Pancreas (tissue), 10 donors: ENCODE measurements at regions not wholly inside any gene's neighbourhood (a gene's known extent, or its start where the extent isn't known, plus 50 kb on each side); places are given as distances from the start of the nearest gene placed in this dataset.

Experiments used
- ATAC-seq, 4 donors: fragments of 200-7000 bp; cut with Tn5 transposase; one replicate each; pipeline versions ENCODE4 v1.8.0 to v1.9.1; 2020; ENCODE audit warnings: mild to moderate bottlenecking in 4 of 4, moderate library complexity in 4 of 4
- DNase-seq, 6 donors: peaks; one replicate each; pipeline ENCODE4 v3.0.0-alpha.2; 2020
- FAIRE-seq: peaks from 2 replicates; lab custom pipeline; 2012; peaks lifted over from hg19 to GRCh38; lab: Jason Lieb, UNC
- H3K27ac ChIP-seq, 4 donors: fragments of 200-600 bp; sonication (generic); 1 replicate in 3 of 4; 2 replicates in 1 of 4; pipeline versions ENCODE4 v1.5.0 to v1.8.0; 2020
- H3K27me3 ChIP-seq, 4 donors: fragments of 200-600 bp; one replicate each; pipeline ENCODE4 v1.8.0; 2021
- H3K36me3 ChIP-seq, 3 donors: fragments of 200-600 bp; sonication (generic) in 1 of 3; one replicate each; pipeline versions ENCODE4 v1.5.0 to v1.8.0; 2020 to 2021
- H3K4me1 ChIP-seq, 3 donors: fragments of 200-600 bp; one replicate each; pipeline ENCODE4 v1.8.0; 2021
- H3K4me3 ChIP-seq, 4 donors: fragments of 200-600 bp; sonication (generic) in 2 of 4; one replicate each; pipeline versions ENCODE4 v1.5.0 to v1.8.0; 2020 to 2021
- H3K9me3 ChIP-seq, 4 donors: fragments of 200-600 bp; one replicate each; pipeline ENCODE4 v1.8.0; 2021
- WGBS, 2 donors: extraction: QIAGEN DNeasy Blood & Tissue Kit; methylation state at CpG; one replicate each; pipeline ENCODE4 v1.1.7; 2013; 5-methylcytosine and 5-hydroxymethylcytosine counted together
- intact Hi-C, 3 donors: fragments of 100-400 bp; cut with DNase I; formaldehyde crosslinking; loops; one replicate each; pipeline versions ENCODE4 v1.11.1 to v1.14.2; 2022
- TF ChIP-seq, protein P1 (sequence below), 4 donors: fragments of 200-600 bp; sonication (generic) in 3 of 4; IDR thresholded peaks; one replicate each; pipeline versions ENCODE4 v1.5.0 to v1.8.0; 2021; ENCODE audit warnings: antibody characterized with exemption in 4 of 4
- donor health status: healthy with polysubstance abuse.
- donor health status: DM: no; HTN: no; CAD: no; lungs with moderate emphysema.
- donor health status: DM: no; HTN: no; CAD: no.
- donor health status: control.
- donor health status: control.
- donor health status: Bipolar disorder and iron deficiency.
- donor health status: DM: yes; HTN: yes; CAD: no.
- donor health status: DM: no; HTN: no; CAD: no.
- donor health status: DM: no; HTN: no; CAD: no.
- donor health status: DM: yes; HTN: yes; CAD: no.

DNA sequence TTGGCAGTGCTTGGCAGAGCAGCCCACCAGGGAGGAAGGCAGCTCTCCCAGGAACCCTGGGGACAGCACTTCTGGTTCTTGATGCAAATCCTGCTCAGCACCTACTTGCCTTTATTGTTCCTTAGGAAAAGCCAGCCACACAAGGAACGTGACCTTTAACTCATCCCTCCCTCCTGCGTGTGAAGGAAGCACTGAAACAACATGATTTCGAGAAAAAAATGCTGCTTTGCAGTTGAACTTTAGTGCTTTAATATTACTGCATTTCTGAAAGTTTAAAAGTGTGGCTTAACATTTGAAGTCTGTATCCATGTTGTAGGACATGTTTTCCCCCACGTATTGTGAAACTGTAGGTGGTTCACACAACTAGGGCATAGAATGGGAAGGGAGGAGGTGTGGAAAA, 50.4 kb upstream of the CTNNB1 start:
- no peak for DNase-seq
- H3K9me3 ChIP-seq: no peaks in the 10 kb centered on the region
- no peaks in the 10 kb centered on the region for H3K27me3 ChIP-seq
- TF ChIP-seq, protein P1, sequence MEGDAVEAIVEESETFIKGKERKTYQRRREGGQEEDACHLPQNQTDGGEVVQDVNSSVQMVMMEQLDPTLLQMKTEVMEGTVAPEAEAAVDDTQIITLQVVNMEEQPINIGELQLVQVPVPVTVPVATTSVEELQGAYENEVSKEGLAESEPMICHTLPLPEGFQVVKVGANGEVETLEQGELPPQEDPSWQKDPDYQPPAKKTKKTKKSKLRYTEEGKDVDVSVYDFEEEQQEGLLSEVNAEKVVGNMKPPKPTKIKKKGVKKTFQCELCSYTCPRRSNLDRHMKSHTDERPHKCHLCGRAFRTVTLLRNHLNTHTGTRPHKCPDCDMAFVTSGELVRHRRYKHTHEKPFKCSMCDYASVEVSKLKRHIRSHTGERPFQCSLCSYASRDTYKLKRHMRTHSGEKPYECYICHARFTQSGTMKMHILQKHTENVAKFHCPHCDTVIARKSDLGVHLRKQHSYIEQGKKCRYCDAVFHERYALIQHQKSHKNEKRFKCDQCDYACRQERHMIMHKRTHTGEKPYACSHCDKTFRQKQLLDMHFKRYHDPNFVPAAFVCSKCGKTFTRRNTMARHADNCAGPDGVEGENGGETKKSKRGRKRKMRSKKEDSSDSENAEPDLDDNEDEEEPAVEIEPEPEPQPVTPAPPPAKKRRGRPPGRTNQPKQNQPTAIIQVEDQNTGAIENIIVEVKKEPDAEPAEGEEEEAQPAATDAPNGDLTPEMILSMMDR (IDR thresholded peaks at IDR 0.05): no peak
- no peaks in the 10 kb centered on the region for H3K4me1 ChIP-seq
- H3K27ac ChIP-seq: no peak overlapping the region
- no peak overlapping the region for H3K4me3 ChIP-seq
- no peaks in the 10 kb centered on the region for H3K36me3 ChIP-seq
- intact Hi-C loops: no loop called here
- 66 to 68% methylated on average over 4 of the region's 4 CpGs for WGBS, 2 donors
- FAIRE-seq: no peak
- no peak for ATAC-seq
